GM12892 (cell line): ENCODE measurements at regions not wholly inside any gene's neighbourhood (a gene's known extent, or its start where the extent isn't known, plus 50 kb on each side); places are given as distances from the start of the nearest gene placed in this dataset.
A peak's percentile ranks its signal among the peaks of the same experiment; 100 is the strongest.

Experiments
- DNase-seq: peaks from one replicate; pipeline ENCODE4 v3.0.0; 2011; ENCODE audit not compliant: insufficient read length
- FAIRE-seq: peaks from 2 replicates; lab custom pipeline; 2011; peaks lifted over from hg19 to GRCh38; lab: Jason Lieb, UNC
- POLR2A ChIP-seq: IDR thresholded peaks from 2 replicates; pipeline ENCODE4 v1.6.1; 2011; ENCODE audit warnings: low read depth, low read length, control low read depth
- POLR2AphosphoS5 ChIP-seq: IDR thresholded peaks from 2 replicates; pipeline ENCODE4 v1.6.1; 2011; ENCODE audit warnings: low read depth, low read length, control low read depth
- TAF1 ChIP-seq: IDR thresholded peaks from 2 replicates; pipeline ENCODE4 v1.6.1; 2011; ENCODE audit warnings: low read depth, mild to moderate bottlenecking, control low read depth, low read length, borderline replicate concordance

DNA sequence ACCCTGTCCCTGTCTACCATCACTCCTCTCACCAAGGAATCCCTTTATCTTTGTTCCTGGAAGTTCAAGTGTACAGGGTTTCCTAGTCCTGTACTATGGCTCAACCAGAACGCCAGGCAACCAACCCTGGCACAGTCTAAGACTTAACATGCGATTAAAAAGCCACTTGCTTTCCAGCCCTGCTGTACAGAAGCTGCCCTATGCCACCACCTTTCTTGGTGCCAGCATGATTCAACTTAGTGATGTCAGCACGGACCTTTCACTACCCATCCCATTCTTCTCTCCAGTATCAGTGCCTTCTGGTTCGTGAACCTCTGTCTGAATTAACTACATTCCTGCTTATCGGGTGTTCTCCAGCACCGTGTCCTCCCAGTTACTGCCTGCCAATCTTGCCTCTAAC is 151.1 kb downstream of the KLF12 start:
- DNase-seq (no peak), FAIRE-seq (no peak)
- TF ChIP-seq POLR2AphosphoS5 (no peak), TAF1 (no peak), POLR2A (no peak)

DNA sequence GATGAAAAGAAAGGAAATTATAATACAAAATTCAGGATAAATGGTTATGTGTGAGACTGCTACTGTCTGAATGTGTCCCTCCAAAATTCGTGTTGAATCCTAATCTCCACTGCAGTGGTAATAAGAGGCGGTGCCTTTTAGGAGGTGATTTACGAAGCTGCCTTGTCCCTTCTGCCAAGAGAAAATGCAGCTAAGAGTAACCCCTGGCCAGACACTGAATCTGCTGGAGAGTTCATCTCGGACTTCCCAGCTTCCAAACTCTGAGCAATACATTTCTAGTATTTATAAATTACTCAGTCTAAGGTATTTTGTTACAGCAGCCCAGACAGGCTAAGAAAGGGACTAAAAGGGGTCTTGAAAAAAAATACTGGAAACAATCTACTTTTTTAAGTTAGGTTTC is 152.6 kb downstream of the KLF12 start:
- no peak for TF ChIP-seq POLR2AphosphoS5
- TF ChIP-seq TAF1, result no peak
- TF ChIP-seq POLR2A, result no peak
- FAIRE-seq, result no peak

GRCh38 chr13:73975767-73976166 is 158.4 kb downstream of the KLF12 start:
- peak; percentile 21 for FAIRE-seq
- DNase-seq, result no peak
- TF ChIP-seq POLR2AphosphoS5, result no peak
- no peak for TF ChIP-seq TAF1
- TF ChIP-seq POLR2A, result no peak

More for the DNA sequence above, 152.6 kb downstream of the KLF12 start:
- DNase-seq, result no peak

- FAIRE-seq (no peak), DNase-seq (no peak)
- TF ChIP-seq TAF1 (no peak), POLR2A (no peak), POLR2AphosphoS5 (no peak)
Measured at GRCh38 chr13:73974051-73974450, 160.2 kb downstream of the KLF12 start.

- TF ChIP-seq POLR2A (no peak), TAF1 (no peak), POLR2AphosphoS5 (no peak)
- FAIRE-seq, result peak; percentile 54
- no peak for DNase-seq
Measured at GRCh38 chr13:73973156-73973555, 161.0 kb downstream of the KLF12 start.

DNA sequence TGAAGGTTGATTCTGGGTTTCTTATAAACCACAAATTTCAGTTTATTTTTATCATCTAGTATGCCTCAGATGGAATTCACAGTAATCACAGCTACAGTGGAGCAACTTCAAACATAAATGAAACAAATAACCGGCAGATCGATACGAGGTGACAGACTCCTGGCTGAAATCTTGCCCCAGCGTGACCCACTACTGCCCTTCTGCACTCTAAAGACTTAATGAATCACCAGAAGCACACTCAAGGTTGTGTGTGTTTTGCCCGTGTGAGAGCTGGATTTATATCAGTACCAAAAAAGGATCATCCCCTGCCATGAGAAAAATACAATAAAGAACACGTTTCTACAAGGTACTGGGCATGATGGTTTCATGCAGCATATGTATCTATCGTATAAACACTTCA is 161.7 kb downstream of the KLF12 start:
- DNase-seq (no peak), FAIRE-seq (no peak)
- TF ChIP-seq POLR2A (no peak), TAF1 (no peak), POLR2AphosphoS5 (no peak)

DNA sequence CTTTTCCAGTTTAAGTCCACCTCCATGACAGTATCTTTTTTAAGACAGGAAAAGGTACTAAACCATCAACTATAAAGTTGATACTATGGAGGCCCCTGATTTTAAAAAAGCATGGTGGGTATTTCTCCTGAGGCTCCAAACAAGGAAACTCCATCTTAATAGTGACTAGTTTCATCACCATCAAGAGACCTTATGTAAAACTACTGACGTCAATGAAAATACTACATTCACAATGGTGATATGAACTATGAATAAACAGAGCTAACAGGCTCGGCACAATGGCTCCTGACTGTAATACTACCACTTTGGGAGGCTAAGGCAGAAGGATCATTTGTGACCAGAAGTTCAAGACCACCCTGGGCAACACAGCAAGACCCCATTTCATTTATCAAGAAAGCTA is 162.7 kb downstream of the KLF12 start:
- TF ChIP-seq POLR2A, result no peak
- no peak for TF ChIP-seq POLR2AphosphoS5
- TF ChIP-seq TAF1, result no peak
- no peak for DNase-seq
- peak; percentile 46 for FAIRE-seq

- FAIRE-seq, result peak; percentile 53
- TF ChIP-seq POLR2A (no peak), TAF1 (no peak), POLR2AphosphoS5 (no peak)
- DNase-seq, result no peak
Measured at GRCh38 chr13:73970421-73971055, 163.7 kb downstream of the KLF12 start.

GRCh38 chr13:73967397-73968165 is 166.6 kb downstream of the KLF12 start:
- FAIRE-seq (peak; percentile 92), DNase-seq (peak; percentile 2)

DNA sequence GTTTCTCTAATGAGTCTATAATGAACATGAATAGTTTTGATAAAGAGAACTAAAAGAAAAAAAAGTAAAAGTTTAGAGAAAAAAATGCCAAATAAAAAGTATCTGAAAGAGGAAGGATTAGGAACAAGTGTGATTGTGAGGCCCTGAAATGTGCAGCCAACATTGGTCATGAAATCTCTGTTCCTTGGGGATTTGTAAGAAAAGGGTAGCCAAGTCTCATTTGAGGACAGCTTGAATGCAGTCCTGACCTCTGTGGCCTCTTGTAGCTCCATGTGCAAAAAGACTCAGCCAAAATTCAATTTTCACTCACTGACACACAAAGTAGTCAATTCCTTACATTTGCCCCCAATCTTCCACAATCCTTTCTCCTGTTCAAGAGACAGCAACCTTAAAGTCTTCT is 167.9 kb downstream of the KLF12 start:
- FAIRE-seq, result no peak
- TF ChIP-seq POLR2AphosphoS5 (no peak), POLR2A (no peak), TAF1 (no peak)
- DNase-seq, result no peak

More at GRCh38 chr13:73967397-73968165, 166.6 kb downstream of the KLF12 start:
- TF ChIP-seq TAF1, result no peak
- no peak for TF ChIP-seq POLR2AphosphoS5
- TF ChIP-seq POLR2A, result no peak

GRCh38 chr13:73962284-73962683 is 171.9 kb downstream of the KLF12 start:
- no peak for DNase-seq
- no peak for FAIRE-seq
- TF ChIP-seq POLR2A (no peak), POLR2AphosphoS5 (no peak), TAF1 (no peak)

DNA sequence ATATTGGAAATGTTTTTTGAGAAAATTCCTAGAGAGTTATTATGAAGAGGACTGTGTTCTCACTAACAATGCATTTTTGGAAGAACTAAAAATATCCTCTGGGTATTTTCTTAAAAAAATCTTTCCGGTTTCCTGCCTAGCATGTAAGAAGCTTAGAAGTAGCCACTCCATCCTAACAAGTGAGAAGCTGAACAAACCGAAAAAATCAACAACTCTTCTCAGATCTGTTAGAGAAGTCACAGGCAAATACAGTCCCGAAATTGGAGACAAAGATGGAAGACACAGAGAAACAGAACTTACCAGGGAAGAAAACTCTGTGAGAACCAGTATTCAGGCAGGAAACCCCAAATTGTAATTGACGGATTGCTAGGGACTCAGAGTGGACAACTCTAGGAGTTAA is 173.0 kb downstream of the KLF12 start:
- TF ChIP-seq POLR2AphosphoS5 (no peak), TAF1 (no peak), POLR2A (no peak)
- DNase-seq (no peak), FAIRE-seq (peak; percentile 73)

GRCh38 chr13:73960474-73960873 is 173.7 kb downstream of the KLF12 start:
- DNase-seq (no peak), FAIRE-seq (peak; percentile 79)
- no peak for TF ChIP-seq POLR2AphosphoS5
- no peak for TF ChIP-seq POLR2A
- no peak for TF ChIP-seq TAF1
